Left cardiac atrium (tissue), 4 donors: ENCODE measurements at regions not wholly inside any gene's neighbourhood (a gene's known extent, or its start where the extent isn't known, plus 50 kb on each side); places are given as distances from the start of the nearest gene placed in this dataset.

Experiments
- ATAC-seq, 2 donors: fragments of 200-7000 bp; cut with Tn5 transposase; one replicate each; pipeline ENCODE4 v1.9.1; 2020; ENCODE audit warnings: mild to moderate bottlenecking in 2 of 2, moderate library complexity in 2 of 2
- DNase-seq: peaks from one replicate; pipeline ENCODE4 v3.0.0-alpha.2; 2020
- intact Hi-C, 2 donors: fragments of 100-400 bp; cut with DNase I; formaldehyde crosslinking; loops; one replicate each; pipeline versions ENCODE4 v1.14.1 to v1.15.1; 2022 to 2023
- donor health status: DM: no; HTN: yes; CAD: no.
- donor health status: DM: no; HTN: yes; CAD: no; lungs with severe emphysema.
- donor health status: DM: yes; HTN: yes; CAD: no.
- donor health status: Dilated cardiomyopathy.

DNA sequence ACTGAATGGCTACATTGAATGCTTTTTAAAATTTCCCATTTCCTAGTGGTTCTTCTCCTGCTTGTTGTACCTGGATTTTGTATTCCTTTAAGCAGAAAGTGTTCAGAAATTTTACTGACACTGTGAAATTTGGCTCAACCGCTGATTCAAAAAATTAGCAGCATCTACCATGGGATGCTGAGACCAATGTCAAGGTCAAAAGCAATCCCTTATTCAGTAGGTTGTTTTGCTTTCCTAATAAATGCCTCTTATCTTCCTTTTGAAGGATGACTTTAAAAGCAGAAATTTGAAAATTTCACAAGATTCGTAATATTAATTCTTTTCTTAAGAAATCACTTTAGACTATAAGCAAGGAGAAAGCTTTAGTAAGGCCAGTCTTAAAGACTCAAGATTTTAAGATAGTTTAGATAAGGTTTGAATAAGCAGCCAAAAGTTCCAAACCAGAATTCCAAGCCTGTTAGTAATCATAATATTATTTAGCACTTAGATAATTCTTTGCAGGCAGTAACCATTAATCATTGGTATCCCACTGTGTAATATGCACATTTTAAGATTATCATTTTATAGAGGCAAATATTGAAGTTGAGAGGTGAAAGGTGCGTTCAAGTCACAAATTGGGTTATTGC lies 508.8 kb downstream of the ANKRD50 start:
- intact Hi-C loops: no loop called here
- ATAC-seq (peak in 1 of 2 donors; percentile 75), DNase-seq (no peak)

- ATAC-seq (no peak), DNase-seq (no peak)
- intact Hi-C loops: no loop called here
These were observed 505.5 kb downstream of the ANKRD50 start for GRCh38 chr4:124206779-124207605.

DNA sequence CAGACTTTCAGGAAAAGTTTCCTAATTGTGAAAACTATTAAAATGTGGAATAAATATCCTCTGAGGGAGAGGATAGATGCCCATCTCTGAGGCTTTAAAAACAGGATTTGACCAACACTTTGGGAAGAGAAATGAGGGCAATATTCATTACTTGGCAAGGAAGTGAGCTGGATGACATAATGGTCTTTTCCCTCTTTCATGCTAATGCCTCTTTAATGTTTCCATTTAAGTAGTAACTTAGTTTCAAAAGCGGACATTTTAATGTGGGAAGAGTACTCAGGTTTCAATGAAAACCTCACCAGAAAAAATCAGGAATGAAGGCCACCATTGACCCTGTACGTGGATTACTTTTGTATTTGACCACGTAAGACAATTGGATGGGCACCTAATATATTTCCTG lies 503.3 kb downstream of the ANKRD50 start:
- intact Hi-C loops: no loop called here
- DNase-seq (no peak), ATAC-seq (no peak)

DNA sequence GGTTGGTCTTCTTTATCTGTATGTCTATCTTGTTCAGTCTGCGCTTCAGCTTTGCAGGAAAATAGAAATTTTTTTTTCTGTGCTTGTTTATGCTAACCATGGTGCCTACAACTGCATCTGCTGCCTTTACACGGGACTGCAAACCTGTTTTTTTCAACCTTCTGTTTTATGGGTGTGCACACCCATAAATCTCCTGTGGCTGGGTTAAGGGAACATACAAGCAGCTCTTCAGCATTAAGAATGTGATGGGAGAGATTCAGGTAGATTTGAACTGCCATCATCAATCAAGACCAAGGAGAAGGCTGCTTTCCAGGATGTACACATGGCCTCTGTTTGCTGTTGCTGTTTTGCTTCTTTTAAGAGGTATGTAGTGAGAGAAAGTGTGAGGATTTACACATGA lies 502.9 kb downstream of the ANKRD50 start:
- no peak for DNase-seq
- ATAC-seq: no peak
- intact Hi-C loops: no loop called here

DNA sequence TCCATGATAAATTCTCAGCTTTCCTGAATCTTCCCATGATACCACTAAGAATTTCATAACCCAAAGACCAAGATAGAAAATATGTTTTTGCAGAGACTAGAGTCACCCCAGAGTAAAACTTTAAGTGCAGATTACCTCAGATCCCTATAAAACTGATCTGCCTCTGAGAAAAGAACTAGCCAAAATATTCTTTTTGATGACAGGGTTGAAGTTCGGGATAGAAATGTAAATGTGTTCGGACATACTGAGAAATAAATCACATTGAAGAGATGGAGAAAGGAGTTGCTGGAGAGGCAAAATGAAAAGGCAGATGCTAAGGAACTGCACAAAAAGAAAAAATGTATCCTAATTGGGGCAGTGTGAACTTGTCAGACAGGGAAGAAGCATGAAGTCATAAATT lies 501.8 kb downstream of the ANKRD50 start:
- intact Hi-C loops: no loop called here
- ATAC-seq: no peak
- no peak for DNase-seq

GRCh38 chr4:124212815-124213630 lies 499.5 kb downstream of the ANKRD50 start:
- intact Hi-C loops: no loop called here
- ATAC-seq (peak in 1 of 2 donors; percentile 29), DNase-seq (peak; percentile 15)

DNA sequence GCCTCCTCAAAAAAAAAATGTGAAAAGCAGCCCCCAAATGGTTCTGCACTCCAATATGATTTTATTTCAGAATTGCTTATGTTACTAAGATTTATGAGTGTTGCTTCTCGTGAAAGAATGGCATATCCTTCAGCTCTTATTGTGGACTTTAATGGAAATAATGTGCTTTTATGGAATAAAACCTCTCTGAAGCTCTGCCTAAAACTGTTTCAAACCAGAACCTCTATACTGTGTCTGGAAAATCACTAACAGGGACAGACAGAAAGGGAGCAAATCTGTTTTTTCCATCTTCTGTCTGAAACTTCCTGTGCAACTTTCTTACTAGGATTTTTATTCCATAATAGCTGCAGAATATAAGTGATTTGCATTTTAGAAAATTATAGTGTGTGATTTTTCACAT lies 493.1 kb downstream of the ANKRD50 start:
- intact Hi-C loops: no loop called here
- ATAC-seq: no peak
- DNase-seq: no peak

- no peak for DNase-seq
- intact Hi-C loops: no loop called here
- no peak for ATAC-seq
These were observed 488.3 kb downstream of the ANKRD50 start for GRCh38 chr4:124224256-124224655.

- DNase-seq (no peak), ATAC-seq (no peak)
- intact Hi-C loops: no loop called here
These were observed 484.6 kb downstream of the ANKRD50 start for GRCh38 chr4:124227981-124228380.

GRCh38 chr4:124230268-124230667 lies 482.3 kb downstream of the ANKRD50 start:
- DNase-seq (no peak), ATAC-seq (no peak)
- intact Hi-C loops: no loop called here

DNA sequence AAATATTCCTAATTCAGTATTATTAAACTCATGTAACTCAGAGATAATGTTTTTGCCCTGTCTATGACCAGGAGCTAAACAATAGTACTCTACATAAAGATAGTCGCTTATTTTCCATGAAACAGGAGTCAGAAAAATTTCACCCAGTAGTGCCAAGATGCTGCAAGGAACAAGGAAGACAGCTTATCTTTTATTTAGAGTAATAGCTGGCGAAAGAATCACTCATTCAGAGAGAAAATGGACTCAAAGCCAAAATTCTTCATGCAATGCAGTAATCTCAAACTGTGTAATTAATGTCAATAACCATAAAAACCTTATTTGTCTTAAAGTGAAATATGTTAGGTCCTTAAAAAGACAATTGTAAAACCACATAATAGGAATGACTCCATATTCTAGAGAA lies 477.8 kb downstream of the ANKRD50 start:
- ATAC-seq (no peak), DNase-seq (no peak)
- intact Hi-C loops: no loop called here

DNA sequence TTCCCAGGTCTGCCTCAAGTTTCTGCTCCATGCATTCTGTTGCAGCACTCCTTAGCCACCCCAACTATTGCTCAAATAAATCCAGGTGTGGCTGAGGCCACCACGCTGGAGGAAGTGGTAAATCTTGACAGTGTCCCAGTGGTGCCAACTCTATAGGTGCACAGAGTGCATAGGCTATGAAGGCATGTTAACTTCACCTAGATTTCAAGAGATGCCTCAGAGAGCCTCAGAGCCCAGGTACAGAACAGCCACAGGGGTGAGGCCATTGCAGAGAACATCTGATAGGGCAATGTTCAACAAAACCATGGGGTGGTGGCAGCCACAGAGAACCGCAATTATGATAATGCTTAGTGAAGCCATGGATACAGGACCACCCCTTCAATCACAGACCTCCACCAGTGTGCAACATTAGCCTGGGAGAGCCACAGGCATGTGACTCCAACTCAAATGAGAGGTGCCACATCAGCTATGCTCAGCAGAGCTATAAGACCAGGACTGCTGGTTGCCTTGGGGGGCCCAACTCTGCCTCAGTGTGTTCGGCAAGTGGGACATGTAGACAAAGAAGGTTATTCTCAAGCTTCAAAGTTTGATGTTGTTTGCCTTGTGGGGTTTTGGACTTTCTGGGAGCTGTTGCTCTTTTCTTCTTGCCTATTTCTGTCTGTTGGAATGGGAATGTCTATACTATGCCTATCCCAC lies 468.7 kb downstream of the ANKRD50 start:
- intact Hi-C loops: no loop called here
- DNase-seq (no peak), ATAC-seq (no peak)

DNA sequence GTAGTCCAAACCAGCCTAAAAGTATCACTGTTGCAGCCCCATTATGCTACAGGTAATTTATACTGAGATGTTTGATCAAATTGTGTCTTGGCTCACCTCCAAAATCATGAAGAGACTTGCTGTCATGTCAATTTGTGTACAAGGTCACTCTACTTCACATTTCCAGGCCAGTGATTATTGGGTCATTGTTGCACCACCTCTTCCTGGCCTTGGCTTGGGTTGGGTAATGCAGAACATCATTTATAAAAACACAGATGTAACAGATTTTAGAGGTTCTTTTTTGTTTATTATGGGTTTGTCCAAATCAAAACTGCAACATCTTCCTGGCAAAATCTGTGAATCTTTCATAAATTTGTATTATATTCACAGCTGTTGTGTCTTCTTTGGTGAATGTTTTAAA lies 459.5 kb downstream of the ANKRD50 start:
- ATAC-seq (no peak), DNase-seq (no peak)
- intact Hi-C loops: no loop called here

DNA sequence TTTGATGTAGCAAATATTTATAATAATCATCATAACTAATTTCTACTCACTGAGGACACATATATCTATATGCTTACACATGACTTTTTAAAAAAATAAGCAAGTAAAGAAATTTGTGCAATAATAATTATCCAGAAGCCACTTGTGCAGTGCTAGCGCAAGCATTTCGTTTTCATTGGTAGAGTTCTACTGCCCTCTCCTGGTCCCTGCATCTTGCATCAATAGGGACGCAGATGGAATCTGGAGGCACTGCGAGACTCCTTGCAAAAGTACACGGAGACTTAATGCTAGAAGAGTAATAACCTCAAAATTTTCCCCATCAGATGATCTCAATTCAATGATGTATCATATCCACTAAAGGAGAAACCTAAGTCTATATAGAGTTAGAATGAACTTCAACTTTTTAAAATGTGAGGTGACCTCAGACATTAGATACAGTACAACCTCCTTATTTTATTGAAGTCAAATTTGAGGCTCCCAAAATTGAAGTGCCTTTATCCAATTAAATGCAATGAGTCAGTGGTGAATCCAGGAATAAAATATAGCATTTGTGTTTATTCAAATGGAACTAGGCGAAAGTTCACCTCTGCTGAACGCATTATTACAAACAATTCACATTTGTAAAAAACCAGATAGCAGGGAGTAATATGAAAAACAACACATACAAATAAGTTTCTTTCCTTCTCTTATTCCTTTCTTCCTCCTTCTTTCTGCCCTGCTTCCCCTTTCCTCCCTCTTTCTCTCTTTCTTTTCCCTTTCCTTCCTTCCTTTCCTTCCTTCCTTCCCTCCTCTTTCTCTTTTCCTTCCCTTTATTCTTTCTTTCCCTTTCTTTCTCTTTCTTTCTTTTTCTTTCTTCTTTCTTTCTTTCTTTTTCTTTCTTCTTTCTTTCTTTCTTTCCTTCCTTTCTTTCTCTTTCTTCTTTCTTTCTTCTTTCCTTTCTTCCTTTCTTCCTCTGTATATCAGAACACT lies 450.0 kb downstream of the ANKRD50 start:
- peak; percentile 43 for DNase-seq
- intact Hi-C loops: loop anchor here (2.0 to 10.0 kb wide), 4 partner anchors 490 to 1162 kb away; partner anchors contain the start of gene SPRY1 (in 1 of the 2)
- peak; percentile 87 to 92 for ATAC-seq

GRCh38 chr4:124265701-124266100 lies 446.8 kb downstream of the ANKRD50 start:
- no peak for DNase-seq
- no peak for ATAC-seq
- intact Hi-C loops: loop anchor here (10.0 kb wide), 2 partner anchors 871 to 1161 kb away; partner anchors contain the start of gene SPRY1 (in 1 of the 2)

- DNase-seq (no peak), ATAC-seq (no peak)
- intact Hi-C loops: loop anchor here (10.0 kb wide), 2 partner anchors 872 to 1162 kb away; partner anchors contain the start of gene SPRY1 (in 1 of the 2)
These were observed 445.8 kb downstream of the ANKRD50 start for GRCh38 chr4:124266721-124267120.

- no peak for ATAC-seq
- intact Hi-C loops: no loop called here
- no peak for DNase-seq
These were observed 436.1 kb downstream of the ANKRD50 start for GRCh38 chr4:124276461-124276860.

GRCh38 chr4:124277691-124278090 lies 434.8 kb downstream of the ANKRD50 start:
- intact Hi-C loops: no loop called here
- ATAC-seq: no peak
- DNase-seq: no peak
